ENCODE measurements at regions not wholly inside any gene's neighbourhood (a gene's known extent, or its start where the extent isn't known, plus 50 kb on each side); places are given as distances from the start of the nearest gene placed in this dataset.

DNA sequence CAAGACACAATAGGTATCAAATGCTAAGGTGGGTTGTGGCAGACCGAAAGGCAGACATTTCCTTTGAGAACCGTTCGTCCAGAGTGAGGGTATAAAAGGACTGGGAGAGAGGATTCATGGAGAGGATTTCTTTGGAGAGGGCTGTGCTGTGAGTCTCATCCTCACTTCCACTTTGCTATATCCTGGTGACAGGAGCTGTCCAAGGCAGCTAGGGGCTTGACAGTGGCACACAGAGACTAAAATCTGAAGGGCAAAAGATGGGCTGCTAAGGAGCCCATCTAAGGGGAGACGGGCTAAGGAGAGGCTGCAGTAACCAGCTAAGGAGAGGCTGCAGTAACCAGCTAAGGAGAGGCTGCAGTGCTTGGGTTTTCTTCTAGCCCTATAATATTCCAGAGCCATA, 214.0 kb upstream of the ADRA1B start:
- DNase-seq (ENCODE audit: low spot score) = no peak

DNA sequence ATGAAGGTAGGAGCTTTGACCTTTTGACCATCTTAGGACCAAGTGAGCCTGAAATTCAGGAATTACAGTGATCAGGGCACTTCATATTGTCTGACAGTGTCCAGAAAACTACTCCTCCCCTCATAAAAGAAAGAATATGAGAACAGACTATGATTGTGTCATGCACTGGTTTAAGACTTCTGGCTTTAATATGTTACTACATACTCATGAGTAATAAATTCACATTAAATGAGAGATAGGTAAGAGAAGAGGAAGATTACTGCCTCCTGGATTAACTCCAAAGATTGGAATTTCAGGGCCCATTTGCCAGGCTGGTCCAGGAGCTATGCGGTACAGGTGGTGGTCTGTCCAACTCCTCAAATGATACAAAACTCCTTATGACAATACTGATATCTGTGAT, 213.5 kb upstream of the ADRA1B start:
- peak; percentile 11 for DNase-seq (ENCODE audit: low spot score)

- DNase-seq (ENCODE audit: low spot score) = no peak
These were observed 212.1 kb upstream of the ADRA1B start for GRCh38 chr5:159704160-159704559.

- no peak for DNase-seq (ENCODE audit: low spot score)
These were observed 210.3 kb upstream of the ADRA1B start for GRCh38 chr5:159705948-159706347.

GRCh38 chr5:159708090-159708489, 208.2 kb upstream of the ADRA1B start:
- no peak for DNase-seq (ENCODE audit: low spot score)

DNA sequence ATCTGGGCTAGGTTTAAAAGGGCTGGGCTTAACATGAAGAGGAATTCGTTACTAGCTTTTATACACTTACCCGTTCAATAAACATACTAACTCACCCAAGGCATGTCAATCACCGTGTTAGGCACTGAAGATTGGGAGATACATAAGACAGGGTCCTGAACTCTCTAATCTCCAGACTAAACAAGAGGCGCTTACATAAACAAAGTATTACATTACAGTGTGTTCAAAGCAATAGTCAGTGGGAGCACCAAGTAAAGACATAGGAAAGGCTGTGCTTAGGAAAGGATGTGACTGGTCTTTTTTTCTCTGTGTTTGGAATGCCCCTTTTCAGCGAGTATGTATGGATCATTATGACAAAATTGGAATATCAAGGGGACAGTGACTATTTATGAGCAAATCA, 203.6 kb upstream of the ADRA1B start:
- DNase-seq (ENCODE audit: low spot score) = no peak

- no peak for DNase-seq (ENCODE audit: low spot score)
These were observed 203.0 kb upstream of the ADRA1B start for GRCh38 chr5:159713254-159713653.

GRCh38 chr5:159713773-159714172, 202.5 kb upstream of the ADRA1B start:
- no peak for DNase-seq (ENCODE audit: low spot score)

- no peak for DNase-seq (ENCODE audit: low spot score)
These were observed 190.8 kb upstream of the ADRA1B start for GRCh38 chr5:159725475-159725874.

- DNase-seq (ENCODE audit: low spot score) = no peak
These were observed 189.1 kb upstream of the ADRA1B start for GRCh38 chr5:159727167-159727566.

DNA sequence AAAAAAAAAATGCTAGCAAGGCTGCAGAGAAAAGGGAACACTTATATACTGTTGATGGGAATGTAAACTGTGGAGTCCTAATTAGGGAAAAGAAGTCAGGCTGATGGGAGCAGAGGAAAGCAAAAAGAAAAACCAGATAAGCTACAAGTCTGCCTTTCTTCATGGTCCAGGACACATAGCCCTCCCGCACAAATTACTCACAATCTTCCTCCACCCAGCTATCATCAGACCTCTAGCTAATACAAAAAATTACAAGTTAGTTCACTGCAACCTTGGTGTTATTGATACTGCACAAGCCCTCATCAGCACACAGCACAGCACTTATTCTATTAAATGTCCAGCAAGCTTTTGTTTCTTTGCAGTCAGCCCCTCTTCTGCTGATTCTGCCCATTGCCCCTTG, 186.0 kb upstream of the ADRA1B start:
- peak; percentile 22 for DNase-seq (ENCODE audit: low spot score)

DNA sequence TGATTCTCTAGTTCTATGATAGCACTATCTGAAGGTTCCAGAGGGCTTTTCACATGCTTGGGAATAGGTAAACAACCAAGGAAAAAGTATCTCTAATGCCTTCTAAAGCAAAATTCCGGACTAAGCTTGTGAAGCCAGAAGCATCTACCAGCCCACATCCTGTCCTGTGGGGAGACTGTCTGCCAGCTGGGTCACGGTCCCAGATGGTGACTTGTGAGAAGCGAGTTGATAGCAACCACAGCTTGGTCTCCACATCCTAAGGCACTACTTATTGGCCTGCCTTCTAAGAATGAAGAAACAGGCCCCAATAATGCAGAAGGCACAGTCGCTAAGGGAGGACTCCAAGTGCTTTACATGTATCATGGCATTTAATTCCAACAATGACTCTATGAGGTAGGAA, 184.1 kb upstream of the ADRA1B start:
- DNase-seq (ENCODE audit: low spot score) = no peak

DNA sequence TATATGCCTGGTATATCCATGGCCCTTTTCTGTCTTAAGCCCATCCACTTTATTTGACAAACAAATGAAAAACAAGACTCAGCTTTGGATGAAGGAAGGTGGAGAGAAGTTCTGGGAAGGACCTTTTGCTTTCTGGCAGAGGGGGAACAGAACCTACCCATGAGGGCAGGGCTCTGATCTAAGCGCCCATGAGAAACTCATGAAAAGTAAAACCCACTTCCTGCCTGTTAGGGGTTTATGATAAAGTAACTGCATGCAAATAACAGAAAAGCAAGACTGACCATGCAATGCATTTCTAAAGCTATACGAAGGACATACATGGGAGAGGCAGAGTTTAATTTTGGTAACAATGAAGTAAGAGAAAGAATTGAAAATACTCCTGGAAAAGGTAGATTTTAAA, 181.9 kb upstream of the ADRA1B start:
- DNase-seq (ENCODE audit: low spot score) = no peak

GRCh38 chr5:159735036-159735435, 181.2 kb upstream of the ADRA1B start:
- no peak for DNase-seq (ENCODE audit: low spot score)

DNA sequence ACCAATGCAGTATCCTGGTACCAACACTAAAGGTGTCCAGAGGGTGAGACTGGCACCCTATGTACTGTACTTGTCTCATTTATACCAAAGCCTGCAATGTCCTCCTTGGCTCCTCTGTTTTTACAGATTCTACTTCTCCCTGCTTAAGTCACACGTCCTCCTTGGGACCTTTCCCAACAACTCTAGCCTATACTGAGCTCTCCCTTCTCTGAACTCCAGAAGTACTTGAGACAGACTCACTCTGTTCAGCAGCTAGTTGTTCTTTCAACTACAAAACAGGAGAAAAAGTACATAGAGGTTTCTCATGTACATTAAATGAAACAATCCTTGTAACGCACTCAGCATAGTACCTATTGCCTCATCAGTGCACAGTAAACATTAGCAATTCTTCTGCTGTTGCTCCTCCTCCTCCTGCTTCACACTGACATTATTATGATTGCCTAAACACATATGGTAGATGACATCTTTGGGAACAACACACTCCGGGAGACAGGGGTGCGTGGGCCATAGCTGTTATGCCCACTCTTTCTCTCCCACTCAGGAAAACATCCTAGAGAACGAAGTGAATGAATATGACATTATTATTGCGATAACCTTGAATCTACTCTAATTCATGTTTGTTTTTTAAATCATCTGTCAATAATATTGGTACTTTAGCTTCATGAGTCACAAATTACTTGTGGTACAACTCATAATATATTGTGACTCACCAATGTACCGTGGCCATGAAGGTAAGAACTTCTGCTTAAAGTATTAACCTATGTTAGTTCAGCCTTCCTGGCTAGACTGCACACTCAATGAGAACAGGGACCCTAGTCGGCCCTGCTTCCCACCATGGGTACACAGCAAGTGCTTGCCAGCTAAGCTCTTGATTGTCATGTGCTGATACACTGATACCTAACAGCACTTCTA, 180.3 kb upstream of the ADRA1B start:
- peak; percentile 40 for DNase-seq (ENCODE audit: low spot score)

- DNase-seq (ENCODE audit: low spot score) = no peak
These were observed 179.4 kb upstream of the ADRA1B start for GRCh38 chr5:159736844-159737243.

GRCh38 chr5:159737263-159737662, 179.0 kb upstream of the ADRA1B start:
- no peak for DNase-seq (ENCODE audit: low spot score)

DNA sequence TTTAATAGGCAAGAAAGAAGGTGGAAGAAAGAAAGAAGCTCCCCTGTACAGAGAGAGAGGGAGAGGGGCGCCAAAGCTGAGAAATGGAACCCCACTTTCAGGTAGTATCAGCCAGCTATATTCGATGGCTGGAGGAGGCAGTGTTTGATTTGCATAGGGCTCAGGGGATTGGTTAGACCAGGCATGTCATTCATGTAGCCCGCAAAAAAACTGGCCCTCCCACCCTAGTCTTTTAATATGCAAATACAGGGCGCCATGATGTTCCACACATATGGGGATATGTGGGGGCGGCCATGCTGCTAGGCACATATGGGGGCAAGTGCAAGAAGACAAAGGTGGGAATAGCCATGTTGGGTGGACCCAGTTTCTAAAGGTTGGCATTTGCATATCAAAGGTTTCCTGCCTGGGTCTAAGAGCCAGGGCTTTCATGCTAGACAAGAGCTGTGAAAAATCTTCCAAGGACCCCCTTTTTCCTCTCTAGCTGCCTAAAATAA, 174.4 kb upstream of the ADRA1B start:
- no peak for DNase-seq (ENCODE audit: low spot score)

GRCh38 chr5:159743234-159743633, 173.0 kb upstream of the ADRA1B start:
- no peak for DNase-seq (ENCODE audit: low spot score)

- no peak for DNase-seq (ENCODE audit: low spot score)
These were observed 169.6 kb upstream of the ADRA1B start for GRCh38 chr5:159746707-159747106.

DNA sequence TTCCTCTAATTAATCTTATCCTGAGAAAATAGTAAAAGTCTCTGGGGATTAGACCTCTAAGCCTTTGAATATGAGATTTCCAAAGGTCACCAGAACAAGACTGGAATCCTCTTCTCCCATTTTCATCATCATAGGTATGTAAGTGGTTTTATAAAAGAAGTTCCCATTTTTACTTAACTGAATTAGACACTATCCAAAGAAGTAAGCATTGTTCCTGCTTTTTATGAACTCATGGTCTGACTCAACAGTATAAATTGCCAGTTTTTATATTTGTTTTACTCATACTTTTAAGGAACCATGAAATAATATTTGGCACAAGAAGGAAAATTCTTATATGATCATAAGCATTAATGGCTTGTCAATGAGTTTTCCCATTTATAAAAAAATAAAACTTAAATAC, 167.1 kb upstream of the ADRA1B start:
- no peak for DNase-seq (ENCODE audit: low spot score)

GRCh38 chr5:159750226-159750625, 166.1 kb upstream of the ADRA1B start:
- DNase-seq (ENCODE audit: low spot score) = no peak

- DNase-seq (ENCODE audit: low spot score) = no peak
These were observed 164.8 kb upstream of the ADRA1B start for GRCh38 chr5:159751459-159751858.
